Naive B cell (primary cell): ENCODE measurements at regions not wholly inside any gene's neighbourhood (a gene's known extent, or its start where the extent isn't known, plus 50 kb on each side); places are given as distances from the start of the nearest gene placed in this dataset.

Experiments used
- ATAC-seq, 2 donors: fragments of 150-1000 bp; cut with Tn5 transposase; 2 replicates each; pipeline ENCODE4 v1.10.0; 2021; ENCODE audit warnings: low read depth in 2 of 2, mild to moderate bottlenecking in 2 of 2, moderate library complexity in 2 of 2
- DNase-seq: peaks from one replicate; pipeline ENCODE4 v3.0.0; 2022
- H3K27ac Mint-ChIP-seq, 6 donors: one replicate each; pipeline ENCODE4 v1.8.0; 2020 to 2022; ENCODE audit warnings: mild to moderate bottlenecking in 6 of 6, mixed read lengths in 6 of 6, moderate library complexity in 5 of 6, inconsistent platforms in 2 of 6
- H3K27me3 Mint-ChIP-seq, 3 donors: one replicate each; pipeline ENCODE4 v1.8.0; 2021 to 2022; ENCODE audit warnings: mixed read lengths in 3 of 3, mild to moderate bottlenecking in 1 of 3
- H3K36me3 Mint-ChIP-seq, 2 donors: one replicate each; pipeline ENCODE4 v1.8.0; 2020 to 2022; ENCODE audit warnings: mixed read lengths in 2 of 2, inconsistent platforms in 1 of 2, mild to moderate bottlenecking in 1 of 2
- H3K4me1 Mint-ChIP-seq, 3 donors: one replicate each; pipeline ENCODE4 v1.8.0; 2020 to 2022; ENCODE audit warnings: mixed read lengths in 3 of 3, inconsistent platforms in 1 of 3, mild to moderate bottlenecking in 1 of 3, moderate library complexity in 1 of 3
- H3K4me3 Mint-ChIP-seq, 8 donors: one replicate each; pipeline ENCODE4 v1.8.0; 2020 to 2022; ENCODE audit warnings: mild to moderate bottlenecking in 8 of 8, mixed read lengths in 8 of 8, moderate library complexity in 8 of 8, inconsistent platforms in 2 of 8
- H3K9me3 Mint-ChIP-seq, 7 donors: one replicate each; pipeline ENCODE4 v1.8.0; 2020 to 2022; ENCODE audit warnings: mixed read lengths in 7 of 7, mild to moderate bottlenecking in 5 of 7, inconsistent platforms in 2 of 7, moderate library complexity in 1 of 7

DNA sequence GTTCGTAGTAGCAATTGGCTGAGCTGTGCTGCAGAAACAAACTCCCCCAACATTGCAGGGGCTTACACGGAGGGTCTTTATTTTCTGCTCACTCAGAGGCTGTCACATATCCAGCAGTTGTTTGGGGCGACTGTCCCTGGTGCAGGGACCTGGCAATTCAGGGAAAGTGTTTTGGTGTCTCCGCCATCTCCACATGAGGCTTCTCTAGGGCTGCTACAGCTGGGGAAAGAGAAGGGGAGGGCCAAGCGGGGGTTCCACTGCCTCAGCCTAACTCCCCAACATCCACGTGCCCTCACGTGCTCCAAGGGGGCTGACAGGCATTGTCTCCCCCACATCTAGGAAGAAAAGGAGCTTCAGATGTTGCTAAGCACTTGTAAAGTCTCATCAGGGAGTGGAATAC lies 61.3 kb upstream of the NXT1 start:
- Mint-ChIP-seq H3K27me3 (peaks cover 5 to 23% (median 20%) of the 10 kb centered on the region in 3 donors), H3K27ac (no peak overlapping the region), H3K36me3 (no peaks in the 10 kb centered on the region), H3K9me3 (peaks cover 0 to 5% (median 0%) of the 10 kb centered on the region in 7 donors), H3K4me1 (no peaks in the 10 kb centered on the region), H3K4me3 (no peak overlapping the region)
- ATAC-seq (no peak), DNase-seq (no peak)

DNA sequence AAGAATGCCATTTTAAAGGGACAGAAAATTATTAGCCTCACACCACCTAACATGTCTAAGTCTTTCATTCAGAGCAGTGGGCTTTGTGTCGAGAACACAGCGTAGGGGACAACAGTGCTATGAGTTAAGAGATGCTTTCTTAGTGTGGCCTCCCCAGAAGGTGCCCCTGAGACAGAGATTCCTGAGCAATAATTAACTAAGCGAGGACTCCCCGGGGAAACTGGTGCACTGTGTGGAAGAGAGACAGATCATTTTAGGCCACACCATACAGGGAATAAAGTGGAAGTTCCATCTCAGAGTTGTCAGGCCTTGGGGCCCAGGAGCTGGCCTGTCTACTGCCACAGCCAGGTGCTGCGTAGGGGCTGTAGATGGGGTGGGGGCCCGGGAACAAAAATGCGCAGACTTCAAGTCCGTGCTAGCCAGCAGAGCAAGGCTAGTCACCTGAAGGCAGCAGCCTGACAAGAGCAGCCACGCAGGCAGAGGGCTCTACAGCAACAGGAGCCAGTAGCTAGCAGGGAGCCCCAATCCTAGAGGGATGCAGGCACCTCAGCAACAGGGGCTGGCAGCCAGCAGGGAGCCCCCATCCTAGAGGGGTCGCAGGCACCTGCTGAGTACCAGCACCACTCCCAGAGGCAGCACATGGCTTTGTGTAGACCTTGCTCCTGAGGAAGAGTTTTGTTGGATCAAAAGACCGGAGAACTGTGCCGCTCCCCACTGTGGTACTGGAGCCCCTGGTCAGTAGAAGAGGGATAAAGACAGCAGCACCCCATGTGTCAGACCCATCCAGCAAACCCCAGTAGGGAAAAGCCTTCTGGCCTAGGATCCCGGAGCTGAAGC lies 63.0 kb upstream of the NXT1 start:
- Mint-ChIP-seq H3K4me3 (no peak overlapping the region), H3K27ac (no peak overlapping the region), H3K4me1 (no peaks in the 10 kb centered on the region), H3K9me3 (peaks cover 0 to 5% (median 0%) of the 10 kb centered on the region in 7 donors), H3K36me3 (no peaks in the 10 kb centered on the region), H3K27me3 (peaks cover 10 to 34% (median 28%) of the 10 kb centered on the region in 3 donors)
- no peak for ATAC-seq
- DNase-seq, result no peak

DNA sequence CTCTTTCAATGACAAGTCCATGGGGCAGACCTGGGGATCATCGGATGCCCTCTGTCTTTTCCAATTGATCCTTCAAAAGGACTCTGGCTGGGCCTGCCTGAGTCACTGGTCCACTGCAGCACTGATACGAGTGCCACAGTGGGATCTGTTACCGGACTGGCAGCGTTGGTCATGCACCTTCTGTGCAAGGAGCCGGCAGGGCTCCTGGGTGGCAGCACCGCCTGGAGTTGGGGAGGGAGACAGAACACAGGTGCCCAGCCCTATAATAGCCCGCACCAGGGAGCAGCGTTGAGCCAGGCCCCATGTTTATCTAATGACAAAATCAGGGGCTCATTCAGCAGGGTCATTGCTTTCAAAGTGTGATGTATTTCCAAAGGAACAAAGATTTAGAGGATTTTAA lies 64.2 kb upstream of the NXT1 start:
- Mint-ChIP-seq H3K4me1 (no peaks in the 10 kb centered on the region), H3K36me3 (no peaks in the 10 kb centered on the region), H3K4me3 (no peak overlapping the region), H3K27ac (no peak overlapping the region), H3K27me3 (peaks cover 9 to 40% (median 33%) of the 10 kb centered on the region in 3 donors), H3K9me3 (peaks cover 0 to 5% (median 0%) of the 10 kb centered on the region in 7 donors)
- no peak for DNase-seq
- no peak for ATAC-seq

DNA sequence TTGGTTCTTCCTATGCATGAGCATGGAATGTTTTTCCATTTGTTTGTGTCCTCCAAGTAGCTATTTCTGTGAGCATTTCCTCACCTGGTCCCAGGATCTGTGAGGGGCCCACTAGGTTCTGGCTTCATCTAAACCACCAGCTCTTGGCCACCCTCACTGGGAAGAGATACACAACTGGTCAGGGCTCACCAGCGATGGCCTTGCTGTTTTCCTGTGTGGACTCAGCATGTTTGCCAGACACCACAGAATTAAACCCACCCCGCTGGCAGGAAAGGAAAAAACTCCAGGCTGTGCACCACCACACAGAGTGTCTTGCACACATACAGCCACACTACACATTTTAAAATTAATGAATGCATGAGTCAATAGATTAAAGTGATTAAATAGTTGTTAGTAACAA lies 65.1 kb upstream of the NXT1 start:
- Mint-ChIP-seq H3K4me3 (no peak overlapping the region), H3K9me3 (peaks cover 0 to 5% (median 0%) of the 10 kb centered on the region in 7 donors), H3K4me1 (no peaks in the 10 kb centered on the region), H3K27me3 (peaks cover 5 to 32% (median 25%) of the 10 kb centered on the region in 3 donors), H3K36me3 (no peaks in the 10 kb centered on the region), H3K27ac (no peak overlapping the region)
- no peak for ATAC-seq
- DNase-seq, result no peak

DNA sequence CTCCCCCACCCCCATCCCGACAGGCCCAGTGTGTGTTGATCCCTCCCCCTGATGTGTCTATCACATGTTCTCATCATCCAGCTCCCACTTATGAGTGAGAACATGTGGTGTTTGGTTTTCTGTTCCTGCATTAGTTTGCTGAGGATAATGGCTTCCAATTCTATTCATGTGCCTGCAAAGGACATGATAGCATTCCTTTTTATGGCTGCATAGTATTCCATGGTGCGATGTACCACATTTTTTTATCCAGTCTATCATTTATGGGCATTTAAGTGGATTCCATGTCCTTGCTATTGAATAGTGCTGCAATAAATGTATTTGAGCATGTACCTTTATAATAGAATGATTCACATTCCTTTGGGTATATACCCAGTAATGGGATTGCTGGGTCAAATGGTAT lies 66.6 kb upstream of the NXT1 start:
- H3K36me3 Mint-ChIP-seq, result no peaks in the 10 kb centered on the region
- H3K4me1 Mint-ChIP-seq, result no peaks in the 10 kb centered on the region
- DNase-seq (no peak), ATAC-seq (no peak)
- no peak overlapping the region for H3K4me3 Mint-ChIP-seq
- H3K9me3 Mint-ChIP-seq, result peaks cover 0 to 5% (median 0%) of the 10 kb centered on the region in 7 donors
- H3K27me3 Mint-ChIP-seq, result peaks cover 5 to 28% (median 22%) of the 10 kb centered on the region in 3 donors
- no peak overlapping the region for H3K27ac Mint-ChIP-seq

DNA sequence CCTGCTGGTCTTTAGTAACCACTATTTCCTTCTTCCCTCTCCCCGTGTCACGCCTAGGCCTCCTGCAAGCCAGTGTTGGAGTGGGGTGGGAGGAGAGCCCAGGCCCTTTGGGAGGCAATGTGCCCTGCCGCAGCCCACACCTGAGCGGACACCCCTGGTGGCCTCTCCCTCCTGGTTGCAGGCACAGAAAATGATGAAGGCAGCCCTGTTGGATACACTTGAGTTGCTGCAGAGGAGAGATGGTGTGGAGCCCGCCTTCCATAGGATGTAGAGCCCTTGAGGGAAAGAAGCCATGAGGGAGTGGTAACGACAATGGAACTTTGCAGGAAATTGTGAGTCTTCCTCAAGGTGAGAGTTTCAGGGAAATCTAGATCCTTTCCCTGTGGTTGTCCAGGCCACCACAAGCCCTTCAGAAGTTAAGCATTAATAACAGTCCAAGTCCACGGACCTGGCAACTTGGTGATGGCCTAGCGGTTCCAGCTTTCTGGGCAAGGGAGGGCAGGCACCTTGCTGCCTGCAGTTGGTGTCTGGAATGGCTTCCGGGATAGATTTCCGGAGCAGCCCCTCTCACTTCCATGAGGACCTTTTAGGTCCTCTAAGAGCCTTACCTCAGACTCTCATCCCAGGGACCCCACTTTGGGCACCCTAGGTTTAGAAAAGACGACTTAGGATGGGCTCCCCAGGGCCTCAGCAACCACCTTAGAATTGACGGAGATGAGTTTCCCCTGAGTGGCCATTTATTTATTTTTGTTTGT lies 67.3 kb upstream of the NXT1 start:
- peak overlapping the region in 1 of 8 donors; percentile 42 for H3K4me3 Mint-ChIP-seq
- H3K27ac Mint-ChIP-seq, result no peak overlapping the region
- DNase-seq, result no peak
- H3K27me3 Mint-ChIP-seq, result peaks cover 5 to 28% (median 22%) of the 10 kb centered on the region in 3 donors
- H3K9me3 Mint-ChIP-seq, result peaks cover 0 to 5% (median 0%) of the 10 kb centered on the region in 7 donors
- no peaks in the 10 kb centered on the region for H3K4me1 Mint-ChIP-seq
- H3K36me3 Mint-ChIP-seq, result no peaks in the 10 kb centered on the region
- ATAC-seq, result no peak

DNA sequence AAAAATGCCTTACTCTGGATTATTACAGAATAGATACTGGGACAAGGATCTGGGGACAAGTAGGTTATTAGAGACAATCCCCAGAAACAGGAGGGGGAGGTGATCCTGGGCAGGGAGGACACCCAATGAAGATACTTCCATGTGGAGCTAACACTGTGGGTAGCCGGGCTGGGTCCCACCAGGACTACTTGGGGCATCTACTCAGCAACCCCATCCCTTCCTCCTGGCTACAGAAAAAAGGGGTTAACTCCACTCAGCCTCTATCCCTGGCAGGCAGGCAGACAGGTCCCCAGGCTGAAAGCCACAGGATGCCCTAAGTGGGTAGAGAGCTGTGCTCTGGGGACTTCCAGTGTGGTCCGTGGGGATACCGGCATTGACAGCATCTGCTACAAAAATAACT lies 68.0 kb upstream of the NXT1 start:
- no peaks in the 10 kb centered on the region for H3K4me1 Mint-ChIP-seq
- H3K27me3 Mint-ChIP-seq, result peaks cover 5 to 28% (median 22%) of the 10 kb centered on the region in 3 donors
- no peak overlapping the region for H3K4me3 Mint-ChIP-seq
- H3K9me3 Mint-ChIP-seq, result peaks cover 0 to 5% (median 0%) of the 10 kb centered on the region in 7 donors
- ATAC-seq (no peak), DNase-seq (no peak)
- H3K36me3 Mint-ChIP-seq, result no peaks in the 10 kb centered on the region
- no peak overlapping the region for H3K27ac Mint-ChIP-seq

DNA sequence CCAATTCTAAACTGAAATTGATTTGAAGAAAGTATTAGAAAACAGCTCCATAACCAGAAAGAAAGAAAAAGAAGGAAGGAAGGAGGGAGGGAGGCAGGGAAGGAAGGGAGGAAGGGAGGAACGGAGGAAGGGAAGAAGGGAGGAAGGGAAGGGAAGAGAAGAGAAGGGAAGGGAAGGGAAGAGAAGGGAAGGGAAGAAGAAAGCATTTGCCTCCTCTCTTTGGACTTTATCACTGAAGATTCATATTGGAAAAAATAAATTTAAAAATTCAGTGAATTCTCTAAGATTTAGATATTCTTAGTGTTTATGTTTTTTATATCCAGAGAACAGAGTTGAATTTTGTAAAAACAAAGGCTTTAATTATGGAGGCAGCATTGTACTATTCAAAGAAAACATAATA lies 68.5 kb upstream of the NXT1 start:
- peaks cover 0 to 5% (median 0%) of the 10 kb centered on the region in 7 donors for H3K9me3 Mint-ChIP-seq
- no peak overlapping the region for H3K27ac Mint-ChIP-seq
- DNase-seq (no peak), ATAC-seq (no peak)
- H3K4me1 Mint-ChIP-seq, result no peaks in the 10 kb centered on the region
- H3K36me3 Mint-ChIP-seq, result no peaks in the 10 kb centered on the region
- H3K27me3 Mint-ChIP-seq, result peaks cover 5 to 28% (median 22%) of the 10 kb centered on the region in 3 donors
- H3K4me3 Mint-ChIP-seq, result no peak overlapping the region

DNA sequence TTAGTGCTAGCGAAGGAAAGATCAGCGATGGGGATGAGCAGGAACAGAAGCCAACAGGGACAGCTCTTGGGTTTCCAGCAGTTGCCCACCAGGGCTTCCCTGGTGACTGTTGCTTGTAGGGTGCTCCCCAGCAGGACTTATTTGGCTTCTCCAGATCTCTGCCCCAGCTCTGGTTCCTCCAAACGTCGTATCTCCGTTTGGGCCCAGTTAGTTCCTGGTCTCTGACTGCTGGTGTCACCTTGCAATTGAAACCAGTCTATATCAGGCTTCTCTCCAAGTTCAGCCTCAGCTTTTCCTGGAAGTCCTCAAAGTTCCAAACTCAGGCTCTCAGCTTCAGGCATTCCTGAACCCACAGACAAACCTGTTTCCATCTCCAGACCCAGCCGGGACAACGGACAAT lies 70.8 kb upstream of the NXT1 start:
- H3K27me3 Mint-ChIP-seq, result peaks cover 5 to 25% (median 19%) of the 10 kb centered on the region in 3 donors
- no peak for ATAC-seq
- H3K4me1 Mint-ChIP-seq, result no peaks in the 10 kb centered on the region
- H3K9me3 Mint-ChIP-seq, result peaks cover 0 to 4% (median 0%) of the 10 kb centered on the region in 7 donors
- DNase-seq, result no peak
- H3K4me3 Mint-ChIP-seq, result no peak overlapping the region
- no peak overlapping the region for H3K27ac Mint-ChIP-seq
- no peaks in the 10 kb centered on the region for H3K36me3 Mint-ChIP-seq

DNA sequence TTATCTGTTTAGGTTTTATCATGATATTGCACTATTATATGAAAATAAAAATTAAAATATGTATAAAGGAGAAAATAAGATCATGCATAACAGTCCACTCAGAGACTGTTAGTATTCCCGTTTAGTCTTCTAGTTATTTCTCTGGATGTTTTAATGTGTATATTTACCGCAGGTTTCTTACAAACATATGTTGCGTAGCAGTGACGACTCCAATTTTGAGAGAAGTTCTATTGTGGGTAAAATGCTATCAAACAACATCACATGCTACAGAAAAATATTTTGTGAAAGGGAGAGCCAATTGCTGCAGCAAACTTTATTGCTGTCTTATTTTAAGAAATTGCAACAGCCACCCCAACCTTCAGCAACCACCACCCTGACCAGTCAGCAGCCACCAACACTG lies 72.4 kb upstream of the NXT1 start:
- Mint-ChIP-seq H3K27ac (no peak overlapping the region), H3K9me3 (peaks cover 0 to 2% (median 0%) of the 10 kb centered on the region in 7 donors), H3K4me1 (no peaks in the 10 kb centered on the region), H3K27me3 (peaks cover 0 to 14% (median 13%) of the 10 kb centered on the region in 3 donors), H3K36me3 (no peaks in the 10 kb centered on the region), H3K4me3 (no peak overlapping the region)
- DNase-seq, result no peak
- no peak for ATAC-seq

DNA sequence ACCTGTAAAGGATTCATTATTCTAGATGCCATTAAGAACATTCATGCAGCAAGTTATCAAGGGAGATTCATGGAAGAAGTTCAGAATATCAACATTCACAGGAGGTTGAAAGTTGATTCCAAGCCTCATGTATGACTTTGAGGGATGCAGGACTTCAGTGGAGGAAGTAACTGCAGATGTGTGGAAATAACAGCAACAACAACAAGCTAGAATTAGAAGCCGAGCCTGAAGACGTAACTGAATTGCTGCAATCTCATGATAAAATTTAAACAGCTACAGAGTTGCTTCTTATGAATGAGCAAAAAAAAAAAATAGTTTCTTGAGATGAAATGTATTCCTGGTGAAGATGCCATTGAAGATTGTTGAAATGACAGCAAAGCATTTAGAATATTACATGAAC lies 73.3 kb upstream of the NXT1 start:
- Mint-ChIP-seq H3K4me3 (no peak overlapping the region), H3K36me3 (no peaks in the 10 kb centered on the region), H3K4me1 (no peaks in the 10 kb centered on the region), H3K27me3 (peaks cover 0 to 14% (median 5%) of the 10 kb centered on the region in 3 donors), H3K27ac (no peak overlapping the region), H3K9me3 (peaks cover 0 to 2% (median 0%) of the 10 kb centered on the region in 7 donors)
- DNase-seq, result no peak
- ATAC-seq, result no peak

DNA sequence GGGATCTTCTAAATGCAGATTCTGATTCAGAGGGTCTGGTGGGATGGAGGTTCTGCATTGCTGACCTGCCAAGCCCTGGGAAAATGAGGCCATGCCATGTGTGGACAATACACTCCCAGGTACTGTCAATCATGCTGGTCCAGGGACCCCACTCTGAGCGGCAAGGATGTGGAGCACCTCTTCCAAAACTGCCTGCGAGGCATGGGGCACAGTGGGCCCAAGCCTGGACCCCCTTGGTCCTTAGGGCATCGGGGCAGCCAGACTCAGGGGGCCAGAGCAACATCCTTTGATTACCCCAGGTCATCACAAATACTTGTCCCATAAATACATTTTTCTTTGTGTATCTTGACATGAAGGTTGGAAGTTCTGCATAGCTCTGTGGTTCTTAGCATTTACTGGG lies 76.8 kb upstream of the NXT1 start:
- H3K9me3 Mint-ChIP-seq, result peaks cover 3 to 13% (median 10%) of the 10 kb centered on the region in 7 donors
- no peak overlapping the region for H3K27ac Mint-ChIP-seq
- ATAC-seq, result no peak
- DNase-seq, result no peak
- H3K36me3 Mint-ChIP-seq, result peaks cover 8 to 9% of the 10 kb centered on the region in 2 donors
- H3K27me3 Mint-ChIP-seq, result peaks cover 0 to 8% (median 0%) of the 10 kb centered on the region in 3 donors
- H3K4me1 Mint-ChIP-seq, result no peaks in the 10 kb centered on the region
- no peak overlapping the region for H3K4me3 Mint-ChIP-seq

DNA sequence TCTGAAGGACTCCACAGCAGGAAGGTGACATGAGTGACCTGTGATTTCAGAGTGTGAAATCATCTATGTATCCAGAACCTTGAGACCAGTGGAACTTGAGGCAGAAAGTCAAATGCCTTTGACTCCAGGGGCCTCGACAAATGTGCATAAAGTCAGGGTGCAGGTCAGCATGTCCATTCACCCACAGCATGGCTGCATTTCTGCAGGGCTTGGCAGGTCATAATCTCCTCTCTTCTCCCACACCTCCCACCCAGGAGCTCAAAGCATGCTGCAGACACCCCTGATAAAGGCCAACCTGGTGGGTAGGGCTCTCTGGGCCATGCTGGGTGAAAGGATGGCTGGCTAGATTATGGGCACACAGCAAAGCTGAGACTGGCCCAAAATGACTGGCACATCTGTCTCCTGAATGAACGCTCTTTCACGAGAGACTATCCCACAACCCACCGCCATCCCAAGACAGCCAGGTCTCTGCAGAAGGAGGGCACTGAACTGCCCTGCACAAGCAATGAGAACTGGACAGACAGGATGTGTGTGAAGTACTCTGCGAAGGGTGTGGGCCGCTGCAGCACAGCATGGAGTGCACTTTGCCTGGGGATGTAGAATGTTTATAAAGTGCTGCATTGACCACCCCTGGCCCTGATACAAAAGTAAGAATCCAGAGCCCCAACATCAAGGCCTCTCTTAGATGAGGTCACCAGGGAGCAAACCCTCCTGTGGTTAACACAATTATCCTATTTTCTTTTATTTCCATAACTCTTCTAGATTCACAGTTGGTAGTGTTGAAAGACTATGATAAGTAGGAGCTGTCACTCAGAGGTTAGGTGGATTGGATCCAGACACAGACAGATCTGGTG lies 78.2 kb upstream of the NXT1 start:
- ATAC-seq (no peak), DNase-seq (no peak)
- Mint-ChIP-seq H3K9me3 (peaks cover 7 to 19% (median 14%) of the 10 kb centered on the region in 7 donors), H3K4me1 (no peaks in the 10 kb centered on the region), H3K27ac (no peak overlapping the region), H3K27me3 (peaks cover 0 to 8% (median 0%) of the 10 kb centered on the region in 3 donors), H3K36me3 (peaks cover 8 to 13% of the 10 kb centered on the region in 2 donors), H3K4me3 (no peak overlapping the region)
